Stimulated activated CD4-positive, alpha-beta T cell treated with anti-CD3 and anti-CD28 coated beads, Interleukin-15, amount 100 ng/mL, for 48 hours (primary cell): ENCODE measurements at regions not wholly inside any gene's neighbourhood (a gene's known extent, or its start where the extent isn't known, plus 50 kb on each side); places are given as distances from the start of the nearest gene placed in this dataset.

ENCODE experiments used
- DNase-seq, 2 donors: peaks; one replicate each; pipeline ENCODE4 v3.0.0-alpha.2; 2020; ENCODE audit warnings: low read depth in 2 of 2

DNA sequence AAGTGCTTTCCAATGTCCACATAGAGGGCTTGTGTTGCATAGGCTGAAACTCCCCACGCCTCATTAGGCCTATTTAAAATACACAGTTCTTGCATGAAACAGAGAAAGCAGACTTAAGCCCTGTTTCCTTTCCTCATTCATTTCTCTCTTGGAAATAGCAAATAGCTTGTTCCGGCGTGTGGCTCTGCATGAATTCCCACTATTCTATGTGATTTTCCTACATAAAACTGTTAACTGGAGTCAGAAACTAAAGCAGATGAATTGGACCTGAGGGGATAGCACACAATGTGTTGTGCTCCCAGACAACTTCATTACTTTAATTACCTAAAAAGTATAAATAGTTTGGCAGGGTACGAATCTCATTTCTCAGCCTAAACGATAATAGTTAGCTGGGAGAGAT, 981.5 kb downstream of the SORCS1 start:
- no peak for DNase-seq

DNA sequence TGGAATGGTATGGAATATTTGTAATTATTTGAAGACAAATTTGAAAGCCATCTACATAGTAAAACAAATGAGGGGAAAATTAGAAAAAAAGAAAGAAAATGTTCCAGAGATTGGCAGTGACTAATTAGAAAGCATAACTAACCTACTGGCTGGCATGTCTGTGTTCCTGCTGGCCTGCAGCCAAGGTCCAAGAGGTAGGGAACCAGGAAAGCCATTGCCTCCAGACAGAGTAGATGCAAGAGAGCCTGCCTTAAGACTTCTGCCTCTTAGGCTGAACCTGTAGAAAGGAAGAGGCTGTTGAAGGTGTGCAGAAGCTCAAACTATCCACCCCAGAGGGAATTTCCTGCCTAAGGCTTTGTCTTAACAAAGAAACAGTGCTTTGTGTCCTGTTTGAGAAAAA, 982.0 kb downstream of the SORCS1 start:
- no peak for DNase-seq

DNA sequence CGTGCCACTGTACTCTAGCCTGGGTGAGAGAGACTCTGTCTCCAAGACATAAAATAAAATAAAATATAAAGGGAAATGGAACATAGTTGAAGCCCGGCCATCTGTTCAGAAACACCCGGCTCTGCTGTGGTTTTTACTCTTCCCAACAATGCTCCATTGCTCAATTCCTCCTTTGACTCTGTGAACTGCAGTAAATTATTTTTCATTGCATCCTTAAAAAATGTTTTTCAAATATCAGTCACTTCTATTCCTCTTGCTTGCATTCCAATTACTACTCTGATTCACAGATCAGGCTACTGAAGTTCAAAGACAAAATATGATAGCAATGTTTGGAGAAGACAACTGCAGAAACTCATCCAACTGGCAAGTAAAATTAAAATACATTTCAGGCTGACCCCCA, 983.0 kb downstream of the SORCS1 start:
- DNase-seq = no peak

- no peak for DNase-seq
Measured at GRCh38 chr10:106179430-106179829, 985.1 kb downstream of the SORCS1 start.

DNA sequence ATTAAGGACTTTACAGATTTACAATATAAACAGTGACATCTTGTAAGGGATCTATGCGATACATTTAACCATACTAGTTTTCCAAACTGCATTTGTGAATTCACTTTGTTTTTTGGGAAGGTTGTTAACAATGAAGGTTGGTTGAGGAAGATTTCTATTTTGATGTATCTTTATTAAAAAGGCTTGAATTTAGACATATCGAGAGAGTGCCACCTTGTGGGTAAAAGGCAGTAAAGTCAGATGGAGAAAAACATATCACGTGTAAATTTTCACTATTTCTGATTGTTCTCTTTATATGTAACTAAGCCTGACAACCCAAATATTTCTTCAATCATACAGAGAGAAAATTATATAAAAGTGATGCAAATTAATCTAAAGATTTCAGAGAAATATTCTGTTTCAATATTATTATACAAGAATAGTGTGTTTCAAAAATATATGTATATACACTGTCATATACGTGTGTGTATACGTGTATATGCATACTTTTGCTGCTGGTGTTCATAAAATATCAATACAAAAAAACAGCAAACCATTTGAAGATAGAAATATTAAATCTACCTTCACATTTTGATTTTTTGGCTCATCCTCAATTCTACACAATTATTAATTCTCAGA, 988.6 kb downstream of the SORCS1 start:
- no peak for DNase-seq

GRCh38 chr10:106173838-106174237, 990.7 kb downstream of the SORCS1 start:
- DNase-seq = no peak

DNA sequence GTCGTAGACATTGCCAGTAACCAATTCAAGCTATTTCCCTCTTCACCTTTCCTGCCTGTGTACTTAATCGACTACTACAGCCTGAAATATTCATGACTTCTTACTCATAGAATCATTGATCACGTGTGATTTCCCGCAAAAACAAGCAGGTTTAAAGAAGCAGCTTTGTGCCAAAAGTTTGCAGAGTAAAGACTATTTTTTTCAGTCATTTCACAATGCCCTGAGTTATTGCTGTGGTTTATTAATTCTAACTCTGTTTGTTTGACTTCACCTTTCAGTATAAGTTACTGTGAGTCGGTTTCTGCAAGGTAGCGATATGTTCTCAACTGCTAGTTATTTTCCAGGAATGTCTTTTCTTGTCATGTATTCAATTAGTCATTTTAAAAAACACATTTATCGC, 995.3 kb downstream of the SORCS1 start:
- DNase-seq = no peak

DNA sequence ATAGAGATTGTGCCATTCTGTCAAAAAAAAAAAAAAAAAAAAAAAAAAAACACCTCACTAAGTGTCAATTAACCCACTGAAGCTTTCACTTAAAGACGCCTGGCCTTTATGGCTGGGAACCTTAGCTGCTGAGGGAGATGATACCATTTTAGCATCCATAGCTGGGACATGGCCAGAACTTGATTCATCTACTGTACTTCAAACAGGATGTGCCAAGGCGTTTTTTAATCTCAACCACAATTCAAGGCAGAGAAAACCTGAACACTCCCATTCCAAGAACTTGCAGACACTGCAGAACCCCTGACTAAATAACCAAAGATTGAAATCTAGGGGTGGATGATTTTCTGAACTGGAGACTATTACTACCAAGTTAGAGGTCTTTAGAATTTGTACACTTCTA, 996.6 kb downstream of the SORCS1 start:
- no peak for DNase-seq

- DNase-seq = no peak
Measured at GRCh38 chr10:106158241-106158640, 1006.3 kb downstream of the SORCS1 start.

DNA sequence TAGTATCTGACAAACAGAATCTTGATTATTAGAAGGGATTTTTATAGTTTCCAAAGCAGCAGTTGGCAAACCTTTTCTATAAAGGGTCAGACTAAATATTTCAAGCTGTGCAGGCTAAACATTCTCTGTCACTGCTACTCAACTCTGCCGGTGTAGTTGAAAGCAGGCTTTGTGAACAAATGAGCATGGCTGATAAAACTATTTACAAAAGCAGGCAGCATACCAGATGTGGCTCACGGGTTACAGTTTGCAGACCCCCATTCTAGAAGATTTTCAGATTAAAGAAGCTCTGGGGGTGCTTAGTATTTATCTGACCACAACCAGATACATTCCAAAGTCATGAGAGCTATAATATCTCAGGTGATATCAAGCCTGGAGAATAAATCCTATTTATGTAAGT, 1017.5 kb downstream of the SORCS1 start:
- DNase-seq = no peak

DNA sequence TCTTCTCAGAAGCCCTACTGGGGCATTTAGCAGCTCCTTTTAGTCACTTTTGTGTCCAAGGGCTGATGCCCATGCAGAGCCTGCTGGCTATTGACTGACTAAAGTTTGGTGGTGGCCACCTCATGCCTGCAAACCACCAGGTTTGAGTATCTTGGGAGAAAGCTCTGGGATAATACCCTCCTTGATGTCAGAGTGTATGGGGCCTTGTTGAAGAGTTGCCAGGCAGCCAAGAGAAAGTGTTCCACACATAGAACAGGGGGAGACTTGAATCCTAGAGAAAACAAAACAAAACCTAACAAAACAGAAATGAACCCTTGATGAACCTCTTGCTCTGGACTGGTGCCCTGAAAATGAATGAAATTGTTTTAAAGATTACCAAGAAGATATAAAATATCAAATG, 1024.6 kb downstream of the SORCS1 start:
- no peak for DNase-seq

DNA sequence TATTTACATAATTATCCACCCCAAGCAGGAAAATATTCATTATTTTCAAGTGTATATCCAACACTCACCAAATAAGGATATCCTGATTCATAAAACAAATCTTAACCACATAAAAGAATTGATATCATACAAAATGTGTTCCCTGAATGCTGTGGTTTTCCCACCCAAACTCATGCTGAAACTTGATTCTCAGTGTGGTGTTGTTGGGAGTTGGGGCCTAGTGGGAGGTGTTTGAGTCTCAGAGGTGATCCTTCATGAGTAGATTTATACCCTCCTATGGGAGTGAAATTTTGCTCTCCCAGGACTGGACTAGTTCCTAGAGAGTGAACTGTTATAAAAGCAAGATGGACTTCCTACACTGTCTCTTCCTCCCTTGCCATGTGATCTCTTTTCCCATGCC, 1028.3 kb downstream of the SORCS1 start:
- no peak for DNase-seq

GRCh38 chr10:106134326-106135000, 1030.0 kb downstream of the SORCS1 start:
- no peak for DNase-seq

DNA sequence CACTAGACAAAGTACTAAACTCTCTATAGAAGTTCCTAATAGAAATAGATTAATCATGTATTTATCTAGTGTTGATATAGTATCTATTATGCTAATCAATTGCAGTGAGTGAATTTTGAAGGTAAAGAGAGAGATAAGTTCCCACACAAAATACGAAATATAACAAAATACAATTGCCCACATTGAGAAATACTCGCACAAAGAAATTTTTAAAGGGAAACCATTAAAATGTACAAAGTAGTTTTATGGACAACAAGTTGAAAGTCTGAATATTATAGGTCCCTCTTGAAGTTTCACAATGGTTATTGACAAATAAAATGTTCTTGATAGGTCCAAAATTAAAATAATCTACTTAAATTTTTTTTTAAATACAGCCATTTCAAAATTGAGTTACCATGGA, 1031.1 kb downstream of the SORCS1 start:
- no peak for DNase-seq

DNA sequence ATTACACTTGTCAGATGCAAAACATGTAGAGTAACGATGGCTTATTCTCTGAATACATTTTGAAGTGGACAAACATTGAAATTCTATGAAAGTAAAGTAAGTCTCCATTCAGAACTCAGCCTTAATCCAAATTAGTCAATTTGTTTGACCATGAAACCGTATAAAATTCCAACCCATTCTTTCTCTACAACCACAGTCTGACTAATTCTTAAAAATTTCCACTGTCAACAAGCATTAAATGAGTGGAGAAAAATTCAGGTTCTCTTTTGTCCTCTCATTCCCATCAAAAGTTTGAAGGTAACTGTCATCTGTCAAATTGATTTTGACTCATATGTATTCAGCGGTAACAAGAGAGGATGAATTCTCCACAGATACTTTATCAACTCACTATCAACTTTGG, 1031.5 kb downstream of the SORCS1 start:
- DNase-seq = no peak

GRCh38 chr10:106114656-106115186, 1049.8 kb downstream of the SORCS1 start:
- no peak for DNase-seq

GRCh38 chr10:106111246-106111645, 1053.3 kb downstream of the SORCS1 start:
- DNase-seq = no peak

DNA sequence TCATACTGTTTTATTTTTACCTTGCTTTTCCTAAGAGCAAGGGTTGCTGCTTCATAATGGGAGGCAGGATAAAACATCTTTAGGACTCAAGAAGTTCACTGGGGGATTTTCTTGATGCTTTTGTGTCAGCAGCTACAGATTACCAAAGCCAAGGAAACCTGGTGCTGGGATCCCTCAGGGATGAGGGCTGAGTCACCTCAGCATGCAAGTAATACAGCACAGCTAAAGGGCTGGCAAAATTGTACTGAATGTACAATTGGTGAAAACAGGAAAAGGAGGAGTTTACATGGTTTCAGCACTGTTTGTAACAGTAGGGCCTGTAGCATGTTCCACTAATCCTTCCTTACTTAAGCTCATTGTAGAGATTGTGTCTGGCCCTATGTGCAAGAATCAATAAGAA, 1056.8 kb downstream of the SORCS1 start:
- no peak for DNase-seq

DNA sequence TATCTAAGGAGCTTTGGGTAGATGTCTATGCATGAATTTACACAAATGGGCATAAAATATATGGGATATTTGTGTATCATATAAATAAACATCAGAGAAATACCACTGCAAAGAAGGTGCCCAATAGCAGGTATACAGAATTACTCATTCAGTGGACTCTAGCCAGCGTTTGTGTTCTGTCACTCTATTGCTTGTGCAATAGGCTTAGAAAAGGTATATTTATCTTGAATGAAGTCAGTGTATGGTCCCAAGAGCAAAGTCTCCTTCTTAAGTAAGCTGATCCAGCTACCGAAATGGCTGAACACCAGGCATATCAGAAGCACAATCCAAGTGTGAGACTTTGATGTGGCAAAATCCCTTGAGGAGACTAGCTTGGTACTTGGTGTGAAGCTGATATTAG, 1058.4 kb downstream of the SORCS1 start:
- DNase-seq = no peak

- DNase-seq = no peak
Measured at GRCh38 chr10:106089855-106090254, 1074.7 kb downstream of the SORCS1 start.

GRCh38 chr10:106086391-106086790, 1078.1 kb downstream of the SORCS1 start:
- DNase-seq = no peak

- DNase-seq = no peak
Measured at GRCh38 chr10:106083572-106083971, 1080.9 kb downstream of the SORCS1 start.

- DNase-seq = no peak
Measured at GRCh38 chr10:106082865-106083264, 1081.6 kb downstream of the SORCS1 start.
